ENCODE measurements at regions not wholly inside any gene's neighbourhood (a gene's known extent, or its start where the extent isn't known, plus 50 kb on each side); places are given as distances from the start of the nearest gene placed in this dataset.
"Not testable (repeated sequence)": the region's sequence is repeated elsewhere in the genome, so short reads cannot be mapped to it uniquely, and the experiment has no call there.

DNA sequence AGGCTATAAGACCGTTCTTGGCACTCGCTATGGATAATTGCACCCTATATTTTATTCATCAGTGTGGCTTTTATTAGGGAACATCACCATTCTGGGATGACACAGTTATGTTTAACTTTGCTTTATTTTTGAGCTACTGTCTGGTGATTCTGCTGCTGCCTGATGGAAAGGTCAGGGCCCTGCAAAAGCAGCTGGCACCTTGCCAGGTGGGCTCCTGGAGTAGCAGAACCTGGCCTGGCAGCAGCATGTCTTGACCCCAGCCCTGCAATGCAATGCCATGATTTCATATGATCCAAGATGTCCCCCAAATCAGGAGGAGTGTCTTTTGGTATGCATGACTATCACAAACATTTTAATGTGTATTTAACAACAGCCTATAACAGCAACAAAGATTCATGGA lies 228.4 kb upstream of the RSPO3 start:
- Histone ChIP-seq H3K4me3 (no peak overlapping the region), H3K36me3 (no peaks in the 10 kb centered on the region), H3K9me3 (ENCODE audit: low read depth) (no peaks in the 10 kb centered on the region), H3K27ac (no peak overlapping the region), H3K4me1 (ENCODE audit: low read depth) (peaks cover 14% of the 10 kb centered on the region), H3K27me3 (no peaks in the 10 kb centered on the region)
- TF ChIP-seq, protein P1, sequence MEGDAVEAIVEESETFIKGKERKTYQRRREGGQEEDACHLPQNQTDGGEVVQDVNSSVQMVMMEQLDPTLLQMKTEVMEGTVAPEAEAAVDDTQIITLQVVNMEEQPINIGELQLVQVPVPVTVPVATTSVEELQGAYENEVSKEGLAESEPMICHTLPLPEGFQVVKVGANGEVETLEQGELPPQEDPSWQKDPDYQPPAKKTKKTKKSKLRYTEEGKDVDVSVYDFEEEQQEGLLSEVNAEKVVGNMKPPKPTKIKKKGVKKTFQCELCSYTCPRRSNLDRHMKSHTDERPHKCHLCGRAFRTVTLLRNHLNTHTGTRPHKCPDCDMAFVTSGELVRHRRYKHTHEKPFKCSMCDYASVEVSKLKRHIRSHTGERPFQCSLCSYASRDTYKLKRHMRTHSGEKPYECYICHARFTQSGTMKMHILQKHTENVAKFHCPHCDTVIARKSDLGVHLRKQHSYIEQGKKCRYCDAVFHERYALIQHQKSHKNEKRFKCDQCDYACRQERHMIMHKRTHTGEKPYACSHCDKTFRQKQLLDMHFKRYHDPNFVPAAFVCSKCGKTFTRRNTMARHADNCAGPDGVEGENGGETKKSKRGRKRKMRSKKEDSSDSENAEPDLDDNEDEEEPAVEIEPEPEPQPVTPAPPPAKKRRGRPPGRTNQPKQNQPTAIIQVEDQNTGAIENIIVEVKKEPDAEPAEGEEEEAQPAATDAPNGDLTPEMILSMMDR (IDR thresholded peaks at IDR 0.05; ENCODE audit: low read depth, low read length): no peak
- DNase-seq (ENCODE audit: low read depth in 1 of 2, low spot score in 1 of 2): peak in 1 of 2 donors; percentile 62

- Histone ChIP-seq H3K27me3 (no peaks in the 10 kb centered on the region), H3K36me3 (no peaks in the 10 kb centered on the region), H3K9me3 (ENCODE audit: low read depth) (no peaks in the 10 kb centered on the region), H3K27ac (no peak overlapping the region), H3K4me1 (ENCODE audit: low read depth) (peaks cover 16% of the 10 kb centered on the region), H3K4me3 (no peak overlapping the region)
- TF ChIP-seq, protein P1 (IDR thresholded peaks at IDR 0.05; ENCODE audit: low read depth, low read length): no peak
- DNase-seq (ENCODE audit: low read depth in 1 of 2, low spot score in 1 of 2): no peak
Measured at GRCh38 chr6:126891158-126891557, 227.3 kb upstream of the RSPO3 start.

DNA sequence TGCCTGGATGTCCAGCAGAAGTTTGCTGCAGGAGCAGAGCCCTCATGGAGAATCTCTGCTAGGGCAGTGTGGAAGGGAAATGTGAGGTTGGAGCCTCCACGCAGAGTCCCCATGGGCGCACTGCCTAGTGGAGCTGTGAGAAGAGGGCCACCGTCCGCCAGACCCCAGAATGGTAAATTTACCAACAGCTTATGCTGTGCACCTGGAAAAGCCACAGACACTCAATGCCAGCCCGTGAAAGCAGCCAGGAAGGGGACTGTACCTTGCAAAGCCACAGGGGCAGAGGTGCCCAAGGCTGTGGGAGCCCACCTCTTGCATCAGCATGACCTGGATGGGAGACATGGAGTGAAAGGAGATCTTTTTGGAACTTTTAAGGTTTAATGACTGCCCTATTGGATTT lies 225.6 kb upstream of the RSPO3 start:
- DNase-seq (ENCODE audit: low read depth in 1 of 2, low spot score in 1 of 2); H3K27me3 ChIP-seq; H3K9me3 ChIP-seq (ENCODE audit: low read depth); H3K4me3 ChIP-seq; H3K36me3 ChIP-seq; H3K27ac ChIP-seq: not testable (repeated sequence)
- H3K4me1 ChIP-seq (ENCODE audit: low read depth): peaks cover 12% of the 10 kb centered on the region

GRCh38 chr6:126897758-126898157 lies 220.7 kb upstream of the RSPO3 start:
- peaks cover 8% of the 10 kb centered on the region for H3K4me1 ChIP-seq (ENCODE audit: low read depth)
- no peak for DNase-seq (ENCODE audit: low read depth in 1 of 2, low spot score in 1 of 2)
- no peaks in the 10 kb centered on the region for H3K27me3 ChIP-seq
- TF ChIP-seq, protein P1 (IDR thresholded peaks at IDR 0.05; ENCODE audit: low read depth, low read length): no peak
- H3K9me3 ChIP-seq (ENCODE audit: low read depth): no peaks in the 10 kb centered on the region
- no peaks in the 10 kb centered on the region for H3K36me3 ChIP-seq
- no peak overlapping the region for H3K4me3 ChIP-seq
- no peak overlapping the region for H3K27ac ChIP-seq

GRCh38 chr6:126904176-126904575 lies 214.3 kb upstream of the RSPO3 start:
- TF ChIP-seq, protein P1 (IDR thresholded peaks at IDR 0.05; ENCODE audit: low read depth, low read length): no peak
- Histone ChIP-seq H3K4me1 (ENCODE audit: low read depth) (no peaks in the 10 kb centered on the region), H3K4me3 (no peak overlapping the region), H3K36me3 (no peaks in the 10 kb centered on the region), H3K27me3 (no peaks in the 10 kb centered on the region), H3K27ac (no peak overlapping the region), H3K9me3 (ENCODE audit: low read depth) (no peaks in the 10 kb centered on the region)
- no peak for DNase-seq (ENCODE audit: low read depth in 1 of 2, low spot score in 1 of 2)

DNA sequence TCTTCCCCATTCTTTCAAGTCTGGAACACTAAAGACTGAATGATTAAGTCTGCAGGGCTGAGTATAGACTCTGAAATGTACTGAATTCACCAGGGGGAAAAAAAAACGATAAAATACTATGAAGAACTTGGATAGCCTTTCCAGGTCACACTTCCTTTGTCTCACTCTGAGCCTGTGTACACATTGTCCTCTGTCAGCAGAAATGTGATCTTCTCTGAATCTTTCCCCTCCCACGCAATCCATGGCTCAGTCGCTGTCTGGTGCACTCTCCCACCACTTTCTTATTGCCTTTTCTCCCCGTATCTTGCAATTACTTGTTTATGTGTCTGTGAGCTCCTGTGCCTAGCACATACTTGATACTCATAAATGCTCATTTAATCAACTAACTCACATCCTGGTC lies 212.6 kb upstream of the RSPO3 start:
- no peak overlapping the region for H3K27ac ChIP-seq
- H3K4me1 ChIP-seq (ENCODE audit: low read depth): no peaks in the 10 kb centered on the region
- TF ChIP-seq, protein P1 (IDR thresholded peaks at IDR 0.05; ENCODE audit: low read depth, low read length): no peak
- no peak overlapping the region for H3K4me3 ChIP-seq
- no peaks in the 10 kb centered on the region for H3K9me3 ChIP-seq (ENCODE audit: low read depth)
- no peaks in the 10 kb centered on the region for H3K36me3 ChIP-seq
- DNase-seq (ENCODE audit: low read depth in 1 of 2, low spot score in 1 of 2): peak in 1 of 2 donors; percentile 7
- H3K27me3 ChIP-seq: no peaks in the 10 kb centered on the region

Data from cardiac muscle cell (in vitro differentiated cells and primary cell).